GM23338 (cell line): ENCODE measurements at regions not wholly inside any gene's neighbourhood (a gene's known extent, or its start where the extent isn't known, plus 50 kb on each side); places are given as distances from the start of the nearest gene placed in this dataset.
A peak's percentile ranks its signal among the peaks of the same experiment; 100 is the strongest.

Source experiments
- ATAC-seq: fragments of 200-7000 bp; cut with Tn5 transposase; 3 replicates; pipeline ENCODE4 v1.9.1; 2020
- DNase-seq: peaks from one replicate; pipeline ENCODE4 v3.0.0-alpha.2; 2015; ENCODE audit warnings: low spot score
- H2AFZ ChIP-seq: fragments of 200-600 bp; sonication (generic); 2 replicates; pipeline ENCODE4 v1.8.0; 2016; ENCODE audit warnings: antibody characterized with exemption, mild to moderate bottlenecking, moderate library complexity
- H3F3A ChIP-seq: fragments of 200-600 bp; sonication (generic); replicated peaks from 2 replicates; pipeline ENCODE4 v1.8.0; 2017; ENCODE audit warnings: antibody characterized with exemption, mixed run types, low read depth
- H3K27ac ChIP-seq: fragments of 200-600 bp; sonication (generic); 2 replicates; pipeline ENCODE4 v1.6.1; 2016; ENCODE audit warnings: low read depth
- H3K27me3 ChIP-seq: fragments of 200-600 bp; sonication (generic); 2 replicates; pipeline ENCODE4 v1.8.0; 2016; ENCODE audit warnings: mild to moderate bottlenecking, mixed run types, moderate library complexity; ENCODE audit not compliant: insufficient read depth
- H3K36me3 ChIP-seq: fragments of 200-600 bp; sonication (generic); 2 replicates; pipeline ENCODE4 v1.8.0; 2016; ENCODE audit warnings: mild to moderate bottlenecking; ENCODE audit not compliant: insufficient read depth
- H3K4me1 ChIP-seq: fragments of 200-600 bp; sonication (generic); 2 replicates; pipeline ENCODE4 v1.8.0; 2016; ENCODE audit warnings: mild to moderate bottlenecking, moderate library complexity; ENCODE audit not compliant: insufficient read depth
- H3K4me2 ChIP-seq: fragments of 200-600 bp; sonication (generic); 2 replicates; pipeline ENCODE4 v1.7.1; 2017; ENCODE audit warnings: mixed run types
- H3K4me3 ChIP-seq: fragments of 200-600 bp; sonication (generic); 2 replicates; pipeline ENCODE4 v1.6.1; 2016; ENCODE audit warnings: mixed run types
- H3K79me2 ChIP-seq: fragments of 200-600 bp; sonication (generic); replicated peaks from 2 replicates; pipeline ENCODE4 v1.8.0; 2017; ENCODE audit warnings: mild to moderate bottlenecking; ENCODE audit not compliant: insufficient read depth
- H3K9me2 ChIP-seq: fragments of 200-600 bp; sonication (generic); 2 replicates; pipeline ENCODE4 v1.8.0; 2017; ENCODE audit not compliant: insufficient read depth
- H4K20me1 ChIP-seq: fragments of 200-600 bp; sonication (generic); replicated peaks from 2 replicates; pipeline ENCODE4 v1.8.0; 2017; ENCODE audit warnings: mild to moderate bottlenecking; ENCODE audit not compliant: insufficient read depth
- H3K27ac Mint-ChIP-seq: 2 replicates; pipeline ENCODE4 v1.8.0; 2020; ENCODE audit warnings: inconsistent platforms, mild to moderate bottlenecking, moderate library complexity, mixed read lengths
- H3K27me3 Mint-ChIP-seq: 3 replicates; pipeline ENCODE4 v1.8.0; 2022; ENCODE audit warnings: low read depth, mild to moderate bottlenecking, moderate library complexity, mixed read lengths, inconsistent platforms; ENCODE audit not compliant: insufficient read depth, poor library complexity
- H3K36me3 Mint-ChIP-seq: 3 replicates; pipeline ENCODE4 v1.8.0; 2021; ENCODE audit warnings: low read depth, mild to moderate bottlenecking, inconsistent platforms, moderate library complexity, mixed read lengths
- H3K4me1 Mint-ChIP-seq: 3 replicates; pipeline ENCODE4 v1.8.0; 2020; ENCODE audit warnings: mild to moderate bottlenecking, inconsistent platforms, mixed read lengths
- H3K4me3 Mint-ChIP-seq: 3 replicates; pipeline ENCODE4 v1.8.0; 2021; ENCODE audit warnings: moderate library complexity, mild to moderate bottlenecking, inconsistent platforms, mixed read lengths
- H3K9me3 Mint-ChIP-seq: 3 replicates; pipeline ENCODE4 v1.8.0; 2020; ENCODE audit warnings: moderate library complexity, mild to moderate bottlenecking, inconsistent platforms, mixed read lengths
- EZH2 ChIP-seq: fragments of 200-600 bp; sonication (generic); IDR thresholded peaks from one replicate; pipeline ENCODE4 v1.8.0; 2017; ENCODE audit warnings: antibody characterized with exemption, mild to moderate bottlenecking, low read depth; ENCODE audit not compliant: unreplicated experiment
- JUNB ChIP-seq: IDR thresholded peaks from one replicate; pipeline ENCODE4 v1.6.1; 2016; ENCODE audit warnings: antibody characterized with exemption; ENCODE audit not compliant: unreplicated experiment
- NANOG ChIP-seq: IDR thresholded peaks from 2 replicates; pipeline ENCODE4 v1.6.1; 2016; ENCODE audit warnings: antibody characterized with exemption, borderline replicate concordance
- POLR2AphosphoS5 ChIP-seq: IDR thresholded peaks from 2 replicates; pipeline ENCODE4 v1.6.1; 2016; ENCODE audit warnings: antibody characterized with exemption, low read depth
- TF ChIP-seq, protein P1 (sequence below): IDR thresholded peaks from 2 replicates; pipeline ENCODE4 v1.6.1; 2016; ENCODE audit warnings: antibody characterized with exemption
- TF ChIP-seq, protein P2 (sequence below): fragments of 250-450 bp; sonication (Bioruptor Pico); IDR thresholded peaks from 2 replicates; pipeline ENCODE4 v1.5.0; 2020; ENCODE audit warnings: mild to moderate bottlenecking, moderate library complexity

DNA sequence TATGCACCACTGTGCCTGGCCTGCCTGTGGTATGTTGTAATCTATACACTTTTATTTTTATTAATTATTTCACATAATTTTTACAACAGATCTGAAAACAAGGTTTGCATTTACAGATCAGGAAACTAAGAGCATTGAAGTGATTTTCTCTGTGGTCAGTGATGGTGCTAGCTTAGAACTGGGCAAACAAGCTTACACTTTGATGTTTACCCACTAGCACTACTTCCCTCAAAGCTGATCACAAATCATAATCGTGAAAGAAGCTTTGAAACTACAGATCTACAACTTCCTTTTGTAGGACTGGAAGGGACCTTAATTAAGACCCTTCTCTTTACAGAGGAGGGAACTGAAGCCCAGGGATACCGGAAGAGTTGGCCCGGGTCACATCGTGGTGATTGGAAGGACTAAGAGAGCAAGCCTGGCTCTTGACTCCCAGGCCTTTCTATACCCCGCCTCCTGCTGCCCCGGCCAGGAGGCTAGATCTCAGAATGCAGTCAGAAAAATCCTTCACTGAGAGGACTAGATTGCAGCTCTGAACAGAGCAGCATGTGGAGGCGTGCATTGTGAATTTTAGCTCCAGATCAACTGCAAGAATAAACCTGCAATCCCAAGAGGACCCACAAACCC is 93.7 kb upstream of the ZNF827 start:
- H3K27me3 ChIP-seq = no peaks in the 10 kb centered on the region
- H4K20me1 ChIP-seq = no peaks in the 10 kb centered on the region
- H3K4me1 ChIP-seq = peaks cover 29% of the 10 kb centered on the region
- H3K4me3 ChIP-seq = no peak overlapping the region
- ATAC-seq (peak; percentile 62), DNase-seq (peak; percentile 19)
- Mint-ChIP-seq H3K36me3 (no peaks in the 10 kb centered on the region), H3K4me3 (no peak overlapping the region), H3K27ac (no peak overlapping the region), H3K27me3 (no peaks in the 10 kb centered on the region), H3K4me1 (peaks cover 30% of the 10 kb centered on the region), H3K9me3 (peaks cover 6% of the 10 kb centered on the region; the same call in 2 of the 3 replicates)
- H3K9me2 ChIP-seq = 0 out of 2 replicates have a peak, but pooled peaks cover 3% of the 10 kb centered on the region
- no peak for TF ChIP-seq EZH2
- TF ChIP-seq POLR2AphosphoS5 = no peak
- TF ChIP-seq, protein P1, sequence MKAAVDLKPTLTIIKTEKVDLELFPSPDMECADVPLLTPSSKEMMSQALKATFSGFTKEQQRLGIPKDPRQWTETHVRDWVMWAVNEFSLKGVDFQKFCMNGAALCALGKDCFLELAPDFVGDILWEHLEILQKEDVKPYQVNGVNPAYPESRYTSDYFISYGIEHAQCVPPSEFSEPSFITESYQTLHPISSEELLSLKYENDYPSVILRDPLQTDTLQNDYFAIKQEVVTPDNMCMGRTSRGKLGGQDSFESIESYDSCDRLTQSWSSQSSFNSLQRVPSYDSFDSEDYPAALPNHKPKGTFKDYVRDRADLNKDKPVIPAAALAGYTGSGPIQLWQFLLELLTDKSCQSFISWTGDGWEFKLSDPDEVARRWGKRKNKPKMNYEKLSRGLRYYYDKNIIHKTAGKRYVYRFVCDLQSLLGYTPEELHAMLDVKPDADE = no peak
- no peak for TF ChIP-seq NANOG
- TF ChIP-seq, protein P2, sequence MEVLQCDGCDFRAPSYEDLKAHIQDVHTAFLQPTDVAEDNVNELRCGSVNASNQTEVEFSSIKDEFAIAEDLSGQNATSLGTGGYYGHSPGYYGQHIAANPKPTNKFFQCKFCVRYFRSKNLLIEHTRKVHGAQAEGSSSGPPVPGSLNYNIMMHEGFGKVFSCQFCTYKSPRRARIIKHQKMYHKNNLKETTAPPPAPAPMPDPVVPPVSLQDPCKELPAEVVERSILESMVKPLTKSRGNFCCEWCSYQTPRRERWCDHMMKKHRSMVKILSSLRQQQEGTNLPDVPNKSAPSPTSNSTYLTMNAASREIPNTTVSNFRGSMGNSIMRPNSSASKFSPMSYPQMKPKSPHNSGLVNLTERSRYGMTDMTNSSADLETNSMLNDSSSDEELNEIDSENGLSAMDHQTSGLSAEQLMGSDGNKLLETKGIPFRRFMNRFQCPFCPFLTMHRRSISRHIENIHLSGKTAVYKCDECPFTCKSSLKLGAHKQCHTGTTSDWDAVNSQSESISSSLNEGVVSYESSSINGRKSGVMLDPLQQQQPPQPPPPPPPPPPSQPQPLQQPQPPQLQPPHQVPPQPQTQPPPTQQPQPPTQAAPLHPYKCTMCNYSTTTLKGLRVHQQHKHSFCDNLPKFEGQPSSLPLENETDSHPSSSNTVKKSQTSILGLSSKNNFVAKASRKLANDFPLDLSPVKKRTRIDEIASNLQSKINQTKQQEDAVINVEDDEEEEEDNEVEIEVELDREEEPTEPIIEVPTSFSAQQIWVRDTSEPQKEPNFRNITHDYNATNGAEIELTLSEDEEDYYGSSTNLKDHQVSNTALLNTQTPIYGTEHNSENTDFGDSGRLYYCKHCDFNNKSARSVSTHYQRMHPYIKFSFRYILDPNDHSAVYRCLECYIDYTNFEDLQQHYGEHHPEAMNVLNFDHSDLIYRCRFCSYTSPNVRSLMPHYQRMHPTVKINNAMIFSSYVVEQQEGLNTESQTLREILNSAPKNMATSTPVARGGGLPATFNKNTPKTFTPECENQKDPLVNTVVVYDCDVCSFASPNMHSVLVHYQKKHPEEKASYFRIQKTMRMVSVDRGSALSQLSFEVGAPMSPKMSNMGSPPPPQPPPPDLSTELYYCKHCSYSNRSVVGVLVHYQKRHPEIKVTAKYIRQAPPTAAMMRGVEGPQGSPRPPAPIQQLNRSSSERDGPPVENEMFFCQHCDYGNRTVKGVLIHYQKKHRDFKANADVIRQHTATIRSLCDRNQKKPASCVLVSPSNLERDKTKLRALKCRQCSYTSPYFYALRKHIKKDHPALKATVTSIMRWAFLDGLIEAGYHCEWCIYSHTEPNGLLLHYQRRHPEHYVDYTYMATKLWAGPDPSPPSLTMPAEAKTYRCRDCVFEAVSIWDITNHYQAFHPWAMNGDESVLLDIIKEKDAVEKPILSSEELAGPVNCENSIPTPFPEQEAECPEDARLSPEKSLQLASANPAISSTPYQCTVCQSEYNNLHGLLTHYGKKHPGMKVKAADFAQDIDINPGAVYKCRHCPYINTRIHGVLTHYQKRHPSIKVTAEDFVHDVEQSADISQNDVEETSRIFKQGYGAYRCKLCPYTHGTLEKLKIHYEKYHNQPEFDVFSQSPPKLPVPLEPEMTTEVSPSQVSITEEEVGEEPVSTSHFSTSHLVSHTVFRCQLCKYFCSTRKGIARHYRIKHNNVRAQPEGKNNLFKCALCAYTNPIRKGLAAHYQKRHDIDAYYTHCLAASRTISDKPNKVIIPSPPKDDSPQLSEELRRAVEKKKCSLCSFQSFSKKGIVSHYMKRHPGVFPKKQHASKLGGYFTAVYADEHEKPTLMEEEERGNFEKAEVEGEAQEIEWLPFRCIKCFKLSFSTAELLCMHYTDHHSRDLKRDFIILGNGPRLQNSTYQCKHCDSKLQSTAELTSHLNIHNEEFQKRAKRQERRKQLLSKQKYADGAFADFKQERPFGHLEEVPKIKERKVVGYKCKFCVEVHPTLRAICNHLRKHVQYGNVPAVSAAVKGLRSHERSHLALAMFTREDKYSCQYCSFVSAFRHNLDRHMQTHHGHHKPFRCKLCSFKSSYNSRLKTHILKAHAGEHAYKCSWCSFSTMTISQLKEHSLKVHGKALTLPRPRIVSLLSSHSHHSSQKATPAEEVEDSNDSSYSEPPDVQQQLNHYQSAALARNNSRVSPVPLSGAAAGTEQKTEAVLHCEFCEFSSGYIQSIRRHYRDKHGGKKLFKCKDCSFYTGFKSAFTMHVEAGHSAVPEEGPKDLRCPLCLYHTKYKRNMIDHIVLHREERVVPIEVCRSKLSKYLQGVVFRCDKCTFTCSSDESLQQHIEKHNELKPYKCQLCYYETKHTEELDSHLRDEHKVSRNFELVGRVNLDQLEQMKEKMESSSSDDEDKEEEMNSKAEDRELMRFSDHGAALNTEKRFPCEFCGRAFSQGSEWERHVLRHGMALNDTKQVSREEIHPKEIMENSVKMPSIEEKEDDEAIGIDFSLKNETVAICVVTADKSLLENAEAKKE (CRISPR knock-in tag) = no peak
- TF ChIP-seq JUNB = no peak
- no peaks in the 10 kb centered on the region for H3K36me3 ChIP-seq
- no peaks in the 10 kb centered on the region for H3K79me2 ChIP-seq
- H3K4me2 ChIP-seq = no peak overlapping the region
- H2AFZ ChIP-seq = peak overlapping the region; percentile 95
- H3F3A ChIP-seq = no peaks in the 10 kb centered on the region
- H3K27ac ChIP-seq = no peak overlapping the region
